ENCODE measurements at regions not wholly inside any gene's neighbourhood (a gene's known extent, or its start where the extent isn't known, plus 50 kb on each side); places are given as distances from the start of the nearest gene placed in this dataset.

DNA sequence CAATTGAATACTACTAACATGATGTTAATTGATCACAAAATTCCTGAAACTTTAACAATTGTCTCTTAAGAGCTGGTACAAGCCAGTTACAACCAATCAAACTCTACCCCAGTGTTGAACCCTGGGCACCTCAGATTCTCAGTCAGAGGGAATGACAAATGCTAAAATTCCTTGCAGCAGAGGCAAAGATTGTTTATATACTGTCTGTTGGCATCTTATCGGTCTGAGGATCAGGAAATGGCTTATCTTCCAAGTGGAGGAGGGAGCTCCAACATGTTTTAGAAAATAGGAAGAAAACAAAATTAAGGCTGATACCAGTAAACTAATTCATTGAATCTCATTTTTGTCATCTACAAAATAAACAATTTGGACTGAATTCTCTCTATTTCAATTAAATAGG is 527.8 kb upstream of the ZNF608 start:
- TF ChIP-seq, protein P1, sequence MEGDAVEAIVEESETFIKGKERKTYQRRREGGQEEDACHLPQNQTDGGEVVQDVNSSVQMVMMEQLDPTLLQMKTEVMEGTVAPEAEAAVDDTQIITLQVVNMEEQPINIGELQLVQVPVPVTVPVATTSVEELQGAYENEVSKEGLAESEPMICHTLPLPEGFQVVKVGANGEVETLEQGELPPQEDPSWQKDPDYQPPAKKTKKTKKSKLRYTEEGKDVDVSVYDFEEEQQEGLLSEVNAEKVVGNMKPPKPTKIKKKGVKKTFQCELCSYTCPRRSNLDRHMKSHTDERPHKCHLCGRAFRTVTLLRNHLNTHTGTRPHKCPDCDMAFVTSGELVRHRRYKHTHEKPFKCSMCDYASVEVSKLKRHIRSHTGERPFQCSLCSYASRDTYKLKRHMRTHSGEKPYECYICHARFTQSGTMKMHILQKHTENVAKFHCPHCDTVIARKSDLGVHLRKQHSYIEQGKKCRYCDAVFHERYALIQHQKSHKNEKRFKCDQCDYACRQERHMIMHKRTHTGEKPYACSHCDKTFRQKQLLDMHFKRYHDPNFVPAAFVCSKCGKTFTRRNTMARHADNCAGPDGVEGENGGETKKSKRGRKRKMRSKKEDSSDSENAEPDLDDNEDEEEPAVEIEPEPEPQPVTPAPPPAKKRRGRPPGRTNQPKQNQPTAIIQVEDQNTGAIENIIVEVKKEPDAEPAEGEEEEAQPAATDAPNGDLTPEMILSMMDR (IDR thresholded peaks at IDR 0.05) = no peak
- TF ChIP-seq POLR2A (IDR thresholded peaks at IDR 0.05) = no peak
